ENCODE measurements at regions not wholly inside any gene's neighbourhood (a gene's known extent, or its start where the extent isn't known, plus 50 kb on each side); places are given as distances from the start of the nearest gene placed in this dataset.

GRCh38 chr12:86367137-86367536 lies 110.9 kb upstream of the MGAT4C start (continued):
- no peak for TF ChIP-seq ZNF792 (tag by site-specific recombination; IDR thresholded peaks at IDR 0.05)

- Histone ChIP-seq H3K9me3 (ENCODE audit: control insufficient read depth, insufficient read depth, low read depth, low read length) (no peaks in the 10 kb centered on the region), H3K4me1 (ENCODE audit: control insufficient read depth, insufficient read depth, low read length) (no peaks in the 10 kb centered on the region), H3K36me3 (ENCODE audit: control insufficient read depth in 2 of 2, insufficient read depth in 1 of 2, low read length in 2 of 2) (no peaks in the 10 kb centered on the region), H3K4me3 (ENCODE audit: low read depth, low read length) (no peak overlapping the region), H3K27ac (ENCODE audit: extremely low read depth, low read depth, low read length) (no peak overlapping the region)
- no peak for TF ChIP-seq ZFP37 (tag by site-specific recombination; IDR thresholded peaks at IDR 0.05)
- ChIA-PET POLR2A (no interaction called here), CTCF (no interaction called here)
These were observed 93.0 kb upstream of the MGAT4C start for GRCh38 chr12:86349196-86349595.

GRCh38 chr12:86333955-86334522 lies 77.8 kb upstream of the MGAT4C start:
- POLR2A ChIA-PET, result no interaction called here
- Histone ChIP-seq H3K4me1 (ENCODE audit: control insufficient read depth, insufficient read depth, low read length) (no peaks in the 10 kb centered on the region), H3K9me3 (ENCODE audit: control insufficient read depth, insufficient read depth, low read depth, low read length) (no peaks in the 10 kb centered on the region), H3K4me3 (ENCODE audit: low read depth, low read length) (no peak overlapping the region), H3K36me3 (ENCODE audit: control insufficient read depth in 2 of 2, insufficient read depth in 1 of 2, low read length in 2 of 2) (no peaks in the 10 kb centered on the region), H3K27ac (ENCODE audit: extremely low read depth, low read depth, low read length) (no peak overlapping the region)
- CTCF ChIA-PET, result no interaction called here
- TF ChIP-seq OSR2 (tag by site-specific recombination; IDR thresholded peaks at IDR 0.05) (no peak), ZEB2 (tag by site-specific recombination; IDR thresholded peaks at IDR 0.05) (no peak), ZFP41 (tag by site-specific recombination; IDR thresholded peaks at IDR 0.05; ENCODE audit: borderline replicate concordance) (no peak), ZBTB8A (tag by site-specific recombination; IDR thresholded peaks at IDR 0.05) (no peak), ZNF639 (tag by site-specific recombination; IDR thresholded peaks at IDR 0.05) (no peak), BCL11B (tag by site-specific recombination; IDR thresholded peaks at IDR 0.05; ENCODE audit: low read depth) (no peak), KLF7 (tag by site-specific recombination; IDR thresholded peaks at IDR 0.05; ENCODE audit: borderline replicate concordance) (no peak), ZNF19 (tag by site-specific recombination; IDR thresholded peaks at IDR 0.05; ENCODE audit: low read depth) (no peak), ZNF350 (tag by site-specific recombination; IDR thresholded peaks at IDR 0.05) (no peak), ZNF791 (tag by site-specific recombination; IDR thresholded peaks at IDR 0.05) (no peak), ZNF214 (tag by site-specific recombination; IDR thresholded peaks at IDR 0.05; ENCODE audit: borderline replicate concordance) (no peak), HOXA7 (CRISPR knock-in tag; IDR thresholded peaks at IDR 0.05; ENCODE audit: borderline replicate concordance) (no peak), ZNF423 (tag by site-specific recombination; IDR thresholded peaks at IDR 0.05) (no peak), TRIM28 (IDR thresholded peaks at IDR 0.05; ENCODE audit: borderline replicate concordance, low read length) (no peak), FEZF1 (tag by site-specific recombination; IDR thresholded peaks at IDR 0.05) (no peak), ZNF202 (tag by site-specific recombination; IDR thresholded peaks at IDR 0.05; ENCODE audit: borderline replicate concordance) (no peak), ZNF692 (tag by site-specific recombination; IDR thresholded peaks at IDR 0.05) (no peak), ZFP69B (tag by site-specific recombination; IDR thresholded peaks at IDR 0.05) (no peak)

- no peaks in the 10 kb centered on the region for H3K36me3 ChIP-seq (ENCODE audit: control insufficient read depth in 2 of 2, insufficient read depth in 1 of 2, low read length in 2 of 2)
- no peaks in the 10 kb centered on the region for H3K9me3 ChIP-seq (ENCODE audit: control insufficient read depth, insufficient read depth, low read depth, low read length)
- H3K4me3 ChIP-seq (ENCODE audit: low read depth, low read length), result no peak overlapping the region
- no peaks in the 10 kb centered on the region for H3K4me1 ChIP-seq (ENCODE audit: control insufficient read depth, insufficient read depth, low read length)
- H3K27ac ChIP-seq (ENCODE audit: extremely low read depth, low read depth, low read length), result no peak overlapping the region
- POLR2A ChIA-PET, result no interaction called here
- CTCF ChIA-PET, result no interaction called here
- TF ChIP-seq ZNF624 (tag by site-specific recombination; IDR thresholded peaks at IDR 0.05) (no peak), ZNF529 (tag by site-specific recombination; IDR thresholded peaks at IDR 0.05; ENCODE audit: insufficient replicate concordance) (no peak), SETDB1 (IDR thresholded peaks at IDR 0.05; ENCODE audit: insufficient read length, low read length) (no peak), ZXDB (tag by site-specific recombination; IDR thresholded peaks at IDR 0.05) (no peak), GLIS2 (tag by site-specific recombination; IDR thresholded peaks at IDR 0.05) (no peak), ZNF292 (tag by site-specific recombination; IDR thresholded peaks at IDR 0.05; ENCODE audit: borderline replicate concordance, low read depth) (no peak), CTCF (tag by site-specific recombination; IDR thresholded peaks at IDR 0.05) (no peak), ZNF175 (tag by site-specific recombination; IDR thresholded peaks at IDR 0.05) (no peak)
These were observed 75.3 kb upstream of the MGAT4C start for GRCh38 chr12:86331457-86331856.
